Stimulated activated CD4-positive, alpha-beta T cell treated with anti-CD3 and anti-CD28 coated beads, Interleukin-1b, Interleukin-23, amount 100 ng/mL, for 24 hours (primary cell): ENCODE measurements at regions not wholly inside any gene's neighbourhood (a gene's known extent, or its start where the extent isn't known, plus 50 kb on each side); places are given as distances from the start of the nearest gene placed in this dataset.

Experiments used
- DNase-seq, 4 experiments: peaks; one replicate each; pipeline ENCODE4 v3.0.0-alpha.2; 2020; ENCODE audit warnings: low read depth in 4 of 4, low spot score in 1 of 4

- no peak for DNase-seq
Observed at GRCh38 chr14:84657911-84658310, 872.0 kb upstream of the FLRT2 start.

DNA sequence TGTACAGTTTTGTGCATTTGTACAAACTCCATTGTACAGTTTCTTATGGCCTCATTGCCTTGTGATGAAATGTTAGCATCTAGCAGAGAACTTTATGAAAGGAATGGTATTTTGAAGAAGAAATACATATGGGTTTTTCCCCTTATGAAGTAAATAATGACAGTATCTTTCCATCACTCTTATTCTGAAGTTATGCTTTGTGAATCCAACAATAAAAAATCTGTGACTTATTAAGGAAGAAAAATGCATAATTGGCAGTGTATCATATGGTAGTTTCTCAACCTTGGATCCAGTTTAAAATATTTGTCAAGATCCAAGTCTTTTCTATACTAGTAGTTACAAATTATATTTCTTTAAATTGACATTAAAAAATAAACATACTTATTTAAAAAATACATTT lies 859.1 kb upstream of the FLRT2 start:
- no peak for DNase-seq

DNA sequence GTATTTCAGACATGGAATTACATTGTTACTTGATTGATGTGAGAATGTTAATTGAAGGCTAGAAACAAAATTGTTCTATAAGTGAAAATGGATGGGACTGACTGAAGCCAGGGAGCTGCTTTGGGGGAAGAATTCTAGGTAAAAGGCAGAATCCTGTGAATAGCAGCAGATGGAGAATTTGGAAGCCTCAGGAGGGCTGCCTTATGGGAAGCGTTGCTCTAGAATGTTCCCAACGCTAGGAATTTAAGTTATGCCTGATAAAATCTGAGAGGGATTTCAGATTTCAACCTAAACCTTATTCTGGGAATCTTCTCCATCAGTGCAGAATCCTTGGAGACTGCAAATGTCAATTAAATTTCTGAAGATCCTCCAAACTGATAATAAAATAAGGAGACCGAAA lies 858.2 kb upstream of the FLRT2 start:
- no peak for DNase-seq

- no peak for DNase-seq
Observed at GRCh38 chr14:84674636-84675035, 855.3 kb upstream of the FLRT2 start.

GRCh38 chr14:84686550-84686949 lies 843.4 kb upstream of the FLRT2 start:
- no peak for DNase-seq

GRCh38 chr14:84688297-84689025 lies 841.5 kb upstream of the FLRT2 start:
- no peak for DNase-seq

- DNase-seq = no peak
Observed at GRCh38 chr14:84694161-84694560, 835.8 kb upstream of the FLRT2 start.

DNA sequence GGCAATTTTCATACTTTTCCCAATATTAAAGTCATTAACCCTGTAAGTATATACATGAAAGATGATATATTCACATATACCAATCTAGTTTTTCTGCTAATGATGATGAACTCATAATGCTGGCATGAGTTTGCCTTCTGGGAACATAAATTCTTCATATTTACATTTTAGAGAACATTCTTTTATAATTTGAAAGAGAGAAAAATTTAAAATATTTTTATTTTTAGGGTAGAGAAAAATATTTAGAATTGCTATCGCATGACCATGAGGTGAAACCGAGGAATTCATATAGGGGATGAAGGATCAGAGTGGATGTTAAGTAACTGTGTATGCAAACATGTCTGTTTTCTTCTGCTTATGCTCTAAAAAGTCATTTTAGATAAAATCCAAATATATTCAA lies 825.3 kb upstream of the FLRT2 start:
- DNase-seq = no peak

DNA sequence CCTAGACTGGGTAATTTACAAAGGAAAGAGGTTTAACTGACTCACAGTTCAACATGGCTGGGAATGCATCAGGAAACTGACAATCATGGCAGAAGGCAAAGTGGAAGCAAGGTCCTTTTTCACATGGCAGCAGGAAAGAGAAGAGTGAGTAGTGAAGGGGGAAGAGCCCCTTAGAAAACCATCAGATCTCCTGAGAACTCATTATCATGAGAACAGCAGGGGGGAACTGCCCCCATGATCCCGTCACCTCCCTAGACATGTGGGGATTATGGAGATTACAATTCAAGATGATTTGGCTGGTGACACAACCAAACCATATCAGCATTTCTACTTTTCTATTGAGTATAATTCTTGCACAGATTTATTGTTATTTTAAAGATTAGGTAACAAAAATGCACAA lies 822.1 kb upstream of the FLRT2 start:
- DNase-seq = no peak

- no peak for DNase-seq
Observed at GRCh38 chr14:84708865-84709264, 821.1 kb upstream of the FLRT2 start.

DNA sequence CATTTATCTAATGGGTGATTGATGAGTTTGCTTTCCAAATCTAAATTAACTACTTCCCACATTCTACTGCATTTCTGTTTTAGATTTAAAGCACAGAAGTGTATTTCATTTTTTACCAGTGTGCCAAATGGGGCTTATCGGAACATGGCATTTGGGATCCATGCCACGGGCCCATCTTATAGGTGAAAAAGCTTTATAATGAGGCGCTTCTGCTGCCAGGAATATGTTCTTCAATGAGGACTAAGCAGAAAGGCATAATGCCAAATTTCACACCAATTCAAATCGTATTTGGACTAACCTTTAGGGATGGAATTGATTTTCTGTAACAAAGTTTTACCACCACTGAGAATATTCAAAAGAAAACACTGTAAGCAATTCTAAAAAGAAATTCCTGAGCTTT lies 803.5 kb upstream of the FLRT2 start:
- no peak for DNase-seq

DNA sequence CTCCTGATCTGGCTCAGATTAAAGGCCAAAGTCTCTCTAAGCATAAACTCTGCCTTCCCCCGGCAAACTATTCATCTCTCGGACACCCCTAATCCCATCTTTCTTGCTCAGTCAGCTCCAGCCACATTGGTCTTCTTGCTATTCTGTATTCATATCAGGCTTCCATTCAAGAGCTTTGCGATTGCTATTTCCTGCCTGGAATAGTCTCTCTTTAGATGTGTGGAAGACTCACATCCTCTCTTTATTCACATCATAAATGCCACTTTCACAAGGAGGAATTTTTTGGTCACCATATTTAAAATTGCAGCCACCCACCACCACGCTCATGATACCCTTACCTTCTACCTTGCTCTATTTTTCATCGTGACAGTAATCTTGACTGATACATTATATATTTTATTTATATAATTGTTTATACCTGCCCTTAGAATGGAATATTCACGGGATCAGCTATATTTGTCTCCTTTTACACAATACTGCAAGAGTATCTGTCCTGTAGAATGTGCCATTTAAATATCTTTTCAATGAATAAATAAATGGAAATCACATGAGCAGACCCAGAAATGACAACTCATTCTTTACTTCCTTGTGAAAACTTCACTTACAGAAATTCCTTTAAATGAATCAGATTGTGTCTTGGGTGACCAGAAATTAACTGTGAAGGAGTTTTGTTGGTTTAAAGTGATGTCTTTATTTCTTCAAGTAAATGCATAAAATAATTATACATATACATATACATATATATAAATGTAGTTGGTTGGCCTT lies 780.6 kb upstream of the FLRT2 start:
- DNase-seq = no peak

GRCh38 chr14:84750284-84750683 lies 779.7 kb upstream of the FLRT2 start:
- no peak for DNase-seq

DNA sequence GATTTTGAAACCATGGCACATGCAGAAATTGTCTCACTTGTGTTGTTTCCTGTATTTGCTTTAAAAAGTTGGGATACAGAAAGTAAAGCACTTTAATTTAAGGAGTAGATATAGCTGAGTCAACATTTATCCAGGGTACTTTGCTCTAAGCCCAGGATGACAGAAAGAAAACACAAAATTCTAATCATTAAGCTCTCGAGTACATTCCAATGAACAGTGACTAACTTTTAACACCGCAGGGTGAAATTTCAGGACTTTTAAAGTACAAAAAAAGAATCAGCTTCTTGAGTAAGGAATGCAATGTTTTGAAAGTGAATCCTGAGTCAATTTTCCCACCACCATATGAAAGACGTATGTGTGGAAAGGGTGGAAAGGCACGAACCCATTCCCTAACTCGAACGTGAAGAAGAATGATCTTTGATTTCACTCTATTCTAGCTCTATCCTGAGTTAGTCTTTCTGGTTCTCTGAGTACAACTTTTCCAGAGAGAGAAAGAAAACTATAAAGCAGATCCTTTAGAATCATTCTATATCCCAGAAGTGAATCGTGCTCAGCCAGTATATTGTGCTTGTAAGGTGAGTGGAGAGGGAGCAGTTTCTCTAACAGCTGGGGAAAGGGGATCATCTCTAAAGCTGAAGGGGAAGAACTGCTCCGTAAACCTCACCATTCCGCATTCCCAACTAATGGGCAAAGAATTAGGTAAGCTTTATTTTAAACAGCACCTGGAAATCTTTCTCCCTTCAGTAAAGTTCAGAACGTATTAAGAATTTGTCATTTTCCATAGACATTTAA lies 779.0 kb upstream of the FLRT2 start:
- no peak for DNase-seq

GRCh38 chr14:84751745-84752144 lies 778.2 kb upstream of the FLRT2 start:
- no peak for DNase-seq

GRCh38 chr14:84760489-84761126 lies 769.3 kb upstream of the FLRT2 start:
- no peak for DNase-seq

- DNase-seq = no peak
Observed at GRCh38 chr14:84767434-84767833, 762.5 kb upstream of the FLRT2 start.

GRCh38 chr14:84770030-84770429 lies 759.9 kb upstream of the FLRT2 start:
- DNase-seq = no peak

GRCh38 chr14:84777356-84777755 lies 752.6 kb upstream of the FLRT2 start:
- no peak for DNase-seq

DNA sequence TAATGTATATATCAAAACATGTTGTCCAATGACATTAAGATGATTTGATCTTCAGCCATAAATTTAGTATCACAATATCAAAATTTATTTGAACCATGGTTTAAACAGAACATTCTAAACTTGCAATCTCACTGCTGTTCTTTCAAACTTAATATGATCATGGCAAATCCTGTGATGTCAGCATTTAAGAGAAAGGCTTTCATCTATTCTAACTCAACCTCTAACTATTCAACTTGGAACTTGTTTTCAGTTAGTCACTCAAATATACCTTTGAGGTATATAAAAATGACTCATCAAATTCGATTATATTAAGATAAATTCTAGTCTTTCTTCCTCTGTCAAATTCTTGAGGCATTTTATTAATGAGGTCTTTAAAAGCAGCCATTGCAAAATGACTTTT lies 747.0 kb upstream of the FLRT2 start:
- no peak for DNase-seq

DNA sequence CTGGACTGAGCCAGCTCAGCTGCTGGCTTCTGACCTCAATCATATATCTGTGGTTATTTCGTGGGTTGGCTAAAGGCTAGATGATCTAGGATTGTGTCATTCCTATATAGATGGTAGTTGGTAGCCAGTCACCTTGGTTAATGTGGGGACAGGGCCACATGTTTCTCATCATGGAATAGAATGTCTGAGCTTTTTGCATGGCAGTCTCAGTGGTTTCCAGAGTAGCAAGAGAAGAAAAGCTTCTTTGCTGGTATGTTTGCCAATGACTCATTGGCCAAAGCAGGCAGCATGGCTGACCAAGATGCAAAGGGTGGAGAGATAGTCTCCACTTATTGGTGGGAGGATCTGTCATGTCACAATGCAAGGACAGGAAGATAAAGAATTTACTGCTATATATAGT lies 746.4 kb upstream of the FLRT2 start:
- no peak for DNase-seq

- no peak for DNase-seq
Observed at GRCh38 chr14:84785996-84786395, 743.9 kb upstream of the FLRT2 start.
